ENCODE measurements at regions not wholly inside any gene's neighbourhood (a gene's known extent, or its start where the extent isn't known, plus 50 kb on each side); places are given as distances from the start of the nearest gene placed in this dataset.

GRCh38 chr21:15953551-15954116 is 223.9 kb downstream of the USP25 start:
- Histone ChIP-seq H3K27me3 (replicated peaks in 1 of 7) (no peaks in the 10 kb centered on the region), H3K27ac (no peak overlapping the region), H3K9me3 (peaks cover 0 to 61% (median 50%) of the 10 kb centered on the region in 8 donors), H3K4me1 (no peaks in the 10 kb centered on the region), H3K4me3 (no peak overlapping the region), H3K36me3 (no peaks in the 10 kb centered on the region)
- intact Hi-C loops (cut with DNase I; ENCODE audit: low total_unique reads) = no loop called here
- no peak for DNase-seq
- 95 to 99% (median 96%) methylated on average over 2 of the region's 2 CpGs for WGBS, 5 donors
- no peak for TF ChIP-seq POLR2A (IDR thresholded peaks at IDR 0.05)
- no peak for TF ChIP-seq POLR2AphosphoS5 (IDR thresholded peaks at IDR 0.05)
- no peak for TF ChIP-seq CTCF (IDR thresholded peaks at IDR 0.05 in 8 of 11, conservative IDR thresholded peaks at IDR 0.05 in 3 of 11)

GRCh38 chr21:15964236-15964855 is 234.6 kb downstream of the USP25 start:
- no peaks in the 10 kb centered on the region for H3K9me3 ChIP-seq
- no peak for DNase-seq
- no peak overlapping the region for H3K27ac ChIP-seq
- H3K4me1 ChIP-seq = no peaks in the 10 kb centered on the region
- H3K36me3 ChIP-seq = no peaks in the 10 kb centered on the region
- no peak for TF ChIP-seq CTCF (IDR thresholded peaks at IDR 0.05 in 8 of 11, conservative IDR thresholded peaks at IDR 0.05 in 3 of 11)
- no peak for TF ChIP-seq POLR2A (IDR thresholded peaks at IDR 0.05)
- no peak for TF ChIP-seq POLR2AphosphoS5 (IDR thresholded peaks at IDR 0.05)
- H3K27me3 ChIP-seq (replicated peaks in 1 of 7) = no peaks in the 10 kb centered on the region
- intact Hi-C loops (cut with DNase I; ENCODE audit: low total_unique reads) = no loop called here
- 82 to 91% (median 88%) methylated on average over 5 of the region's 5 CpGs for WGBS, 5 donors
- no peak overlapping the region for H3K4me3 ChIP-seq

GRCh38 chr21:15966231-15966630 is 236.4 kb downstream of the USP25 start:
- H3K36me3 ChIP-seq = no peaks in the 10 kb centered on the region
- H3K9me3 ChIP-seq = no peaks in the 10 kb centered on the region
- no peaks in the 10 kb centered on the region for H3K4me1 ChIP-seq
- WGBS, 5 donors = 71 to 90% (median 83%) methylated on average over 2 of the region's 2 CpGs
- no peaks in the 10 kb centered on the region for H3K27me3 ChIP-seq (replicated peaks in 1 of 7)
- no peak overlapping the region for H3K4me3 ChIP-seq
- H3K27ac ChIP-seq = no peak overlapping the region
- intact Hi-C loops (cut with DNase I; ENCODE audit: low total_unique reads) = no loop called here
- TF ChIP-seq POLR2A (IDR thresholded peaks at IDR 0.05) = no peak
- no peak for TF ChIP-seq CTCF (IDR thresholded peaks at IDR 0.05 in 8 of 11, conservative IDR thresholded peaks at IDR 0.05 in 3 of 11)
- TF ChIP-seq POLR2AphosphoS5 (IDR thresholded peaks at IDR 0.05) = no peak
- no peak for DNase-seq

GRCh38 chr21:15966651-15967050 is 236.9 kb downstream of the USP25 start:
- no peaks in the 10 kb centered on the region for H3K27me3 ChIP-seq (replicated peaks in 1 of 7)

More at GRCh38 chr21:15966651-15967050, 236.9 kb downstream of the USP25 start:
- WGBS, 5 donors = 87 to 98% (median 92%) methylated on average over 1 of the region's 1 CpG
- Histone ChIP-seq H3K36me3 (no peaks in the 10 kb centered on the region), H3K9me3 (no peaks in the 10 kb centered on the region), H3K4me3 (no peak overlapping the region), H3K4me1 (no peaks in the 10 kb centered on the region), H3K27ac (no peak overlapping the region)
- DNase-seq = no peak
- no peak for TF ChIP-seq CTCF (IDR thresholded peaks at IDR 0.05 in 8 of 11, conservative IDR thresholded peaks at IDR 0.05 in 3 of 11)
- intact Hi-C loops (cut with DNase I; ENCODE audit: low total_unique reads) = no loop called here

Measured in spleen (tissue), 11 donors.